COR-L47 (cell line): ENCODE measurements at regions not wholly inside any gene's neighbourhood (a gene's known extent, or its start where the extent isn't known, plus 50 kb on each side); places are given as distances from the start of the nearest gene placed in this dataset.

Experiments
- DNase-seq: peaks from one replicate; lab custom pipeline; 2025; lab: John Stamatoyannopoulos, UW

DNA sequence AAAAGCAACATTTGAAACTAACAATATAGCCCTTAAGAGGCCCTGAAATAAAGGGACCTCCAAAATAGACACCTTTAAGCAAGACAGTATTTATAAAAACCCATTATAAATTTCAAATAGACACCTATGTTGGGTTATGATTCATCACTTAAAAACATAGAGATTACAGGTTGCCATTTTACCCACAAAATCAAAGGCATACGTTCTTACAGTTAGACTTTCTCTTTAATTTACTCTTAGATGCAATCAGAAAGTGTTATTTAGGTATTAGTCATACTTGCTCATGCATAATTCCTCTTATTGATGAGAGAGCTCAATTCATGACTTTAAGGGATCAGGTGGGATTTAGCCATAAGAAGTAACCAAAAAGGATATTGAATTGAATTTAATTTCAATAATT lies 51.5 kb upstream of the TMEM200A start:
- no peak for DNase-seq

DNA sequence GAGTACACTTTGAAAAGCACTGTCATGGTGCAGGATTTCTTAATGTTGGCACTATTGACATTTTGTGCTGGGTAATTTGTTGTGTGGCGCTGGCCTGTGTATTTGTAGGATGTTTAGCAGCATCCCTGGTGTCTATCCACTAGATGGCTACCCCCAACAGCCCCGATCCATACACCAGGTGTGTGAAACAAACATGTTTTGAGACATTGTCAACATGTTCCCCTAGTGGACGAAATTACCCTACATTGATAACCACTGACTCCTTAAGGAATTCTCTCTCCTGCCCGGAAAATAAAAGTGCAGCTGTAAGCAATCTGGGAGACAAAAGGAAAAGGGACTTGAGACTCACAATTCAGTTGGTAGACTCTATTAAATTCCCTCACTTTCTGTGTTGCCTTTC lies 52.6 kb upstream of the TMEM200A start:
- DNase-seq = no peak

DNA sequence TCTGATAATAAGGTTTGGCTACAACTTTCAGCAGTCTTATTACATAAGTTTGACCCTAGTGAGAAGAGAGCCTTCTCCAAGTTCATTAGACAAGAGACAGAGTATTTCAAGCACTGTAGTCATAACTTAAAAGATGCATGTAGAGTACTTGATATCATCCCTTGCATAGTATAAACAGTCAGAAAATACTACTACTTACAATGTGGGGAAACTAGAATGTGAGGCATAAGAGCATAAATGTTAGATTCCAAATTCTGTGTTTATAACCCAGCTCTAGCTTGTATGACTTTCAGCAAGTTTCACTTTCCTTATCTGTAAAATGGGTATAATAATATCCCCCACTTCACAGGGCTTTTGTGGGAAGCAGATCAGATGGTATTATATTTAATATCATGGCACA lies 56.8 kb upstream of the TMEM200A start:
- DNase-seq = no peak

DNA sequence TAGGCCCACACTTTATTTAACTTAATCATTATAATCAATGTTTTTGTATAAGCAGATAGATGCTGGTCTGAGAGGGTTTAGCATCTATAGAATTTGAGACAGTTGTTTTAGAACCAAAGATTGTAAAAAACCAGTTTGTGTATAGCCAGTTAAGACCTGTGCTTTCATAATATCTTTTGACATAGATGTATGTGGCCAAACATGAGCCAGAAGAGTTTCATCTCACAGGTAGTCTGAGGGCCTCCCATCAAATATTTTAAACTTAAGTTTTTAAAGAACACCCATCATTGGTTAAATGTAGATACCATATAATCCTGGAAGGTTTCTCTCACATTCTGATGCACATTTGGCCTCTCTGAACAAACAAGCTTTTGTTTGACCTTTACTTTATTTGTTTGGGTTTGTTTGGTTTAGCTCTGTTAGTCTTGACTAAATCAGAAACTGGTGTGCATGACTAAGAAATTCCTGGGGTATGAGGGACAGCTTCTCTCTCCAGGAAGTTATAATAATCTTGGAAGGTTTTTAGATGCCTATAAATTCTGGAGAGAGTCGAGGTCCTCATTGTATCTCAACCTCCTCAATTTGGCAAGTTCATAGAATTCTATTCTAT lies 58.0 kb upstream of the TMEM200A start:
- no peak for DNase-seq

DNA sequence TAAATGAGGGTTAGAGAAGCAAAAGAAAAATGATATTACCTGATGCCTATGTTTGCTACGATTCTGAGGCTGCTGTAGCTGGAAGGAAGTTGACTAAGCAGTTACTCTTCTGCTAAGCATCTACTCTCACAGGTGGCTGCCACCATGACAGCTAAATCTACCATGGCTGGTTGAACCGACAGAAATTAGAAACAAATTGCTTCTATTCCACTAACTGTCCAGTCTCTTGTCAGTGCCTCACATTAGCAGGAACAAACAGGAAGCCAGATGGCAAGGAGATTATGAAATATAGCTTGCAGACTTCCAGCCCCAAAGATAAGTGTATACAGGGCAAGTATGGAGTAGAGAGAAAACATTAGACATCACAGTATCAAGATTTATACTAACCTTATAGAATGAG lies 59.4 kb upstream of the TMEM200A start:
- no peak for DNase-seq

DNA sequence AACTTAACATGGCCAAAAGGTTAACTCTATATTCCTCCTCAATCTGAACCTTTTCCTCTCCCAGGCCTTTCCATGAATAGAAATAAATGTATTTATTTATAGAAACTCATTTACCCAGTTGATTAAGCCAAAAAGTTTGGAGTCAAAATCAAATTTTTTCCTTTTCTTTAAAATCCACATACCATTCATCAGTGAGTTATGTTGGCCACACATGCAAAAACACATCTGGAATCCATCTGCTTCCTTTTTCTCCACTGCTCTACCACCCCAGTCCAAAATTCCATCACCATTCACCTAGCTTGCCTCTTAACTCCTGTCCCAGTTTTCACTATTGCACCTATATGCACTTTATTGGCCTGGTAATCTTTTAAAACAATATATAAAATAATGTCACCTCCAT lies 62.4 kb upstream of the TMEM200A start:
- DNase-seq = no peak

DNA sequence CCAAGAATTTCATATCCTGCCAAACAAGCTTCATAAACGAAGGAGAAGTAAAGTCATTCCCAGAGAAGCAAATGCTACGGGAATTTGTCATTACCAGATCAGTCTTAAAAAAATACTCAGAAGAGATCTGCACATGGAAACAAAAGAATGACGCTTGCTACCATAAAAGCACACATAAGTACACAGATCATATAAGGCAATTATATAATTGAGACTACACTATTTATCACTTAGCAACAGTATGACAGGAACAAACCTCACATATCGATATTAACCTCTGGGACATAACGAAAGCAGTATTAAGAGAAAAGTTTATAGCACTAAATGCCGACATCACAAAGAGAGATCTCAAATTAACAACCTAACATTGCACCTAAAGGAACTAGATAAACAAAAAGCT lies 67.6 kb upstream of the TMEM200A start:
- DNase-seq = no peak

DNA sequence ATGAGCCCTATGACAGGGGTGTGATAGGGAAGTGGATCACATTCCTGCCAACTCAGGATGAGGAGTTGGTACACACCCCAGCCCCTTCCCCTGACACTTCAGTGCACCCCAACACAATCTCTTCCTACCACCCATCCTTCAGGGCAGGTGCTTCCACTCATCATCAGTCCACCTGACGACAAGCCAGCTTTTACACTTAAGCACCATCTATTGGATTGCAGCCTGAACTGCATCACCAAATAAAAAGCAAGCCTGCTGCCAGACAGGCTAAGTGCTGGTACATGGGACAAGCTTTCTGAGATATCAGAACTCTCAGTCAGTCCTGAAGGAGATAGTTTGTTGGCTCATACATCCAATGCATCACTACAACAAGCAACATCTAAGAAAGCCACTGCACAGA lies 69.0 kb upstream of the TMEM200A start:
- no peak for DNase-seq

DNA sequence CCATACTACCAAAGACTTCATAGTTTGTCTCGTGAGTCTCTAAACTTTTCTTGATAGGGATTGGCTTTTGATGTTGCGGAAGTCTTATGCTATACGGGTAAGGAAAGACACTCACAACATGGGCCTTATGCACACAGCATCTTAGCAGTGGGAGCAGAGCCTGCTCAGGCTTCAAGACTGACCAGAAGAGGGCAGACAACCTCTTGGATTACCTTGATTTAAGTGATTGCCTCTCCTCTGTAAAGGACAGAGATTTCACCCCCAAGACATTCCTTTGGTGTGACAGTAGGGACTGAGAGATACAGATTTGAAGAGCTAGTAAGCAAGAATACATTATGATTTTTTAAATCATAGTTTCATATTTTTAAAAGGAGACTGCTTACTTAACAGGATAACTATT lies 71.0 kb upstream of the SAMD3 start:
- peak; percentile 10 for DNase-seq

DNA sequence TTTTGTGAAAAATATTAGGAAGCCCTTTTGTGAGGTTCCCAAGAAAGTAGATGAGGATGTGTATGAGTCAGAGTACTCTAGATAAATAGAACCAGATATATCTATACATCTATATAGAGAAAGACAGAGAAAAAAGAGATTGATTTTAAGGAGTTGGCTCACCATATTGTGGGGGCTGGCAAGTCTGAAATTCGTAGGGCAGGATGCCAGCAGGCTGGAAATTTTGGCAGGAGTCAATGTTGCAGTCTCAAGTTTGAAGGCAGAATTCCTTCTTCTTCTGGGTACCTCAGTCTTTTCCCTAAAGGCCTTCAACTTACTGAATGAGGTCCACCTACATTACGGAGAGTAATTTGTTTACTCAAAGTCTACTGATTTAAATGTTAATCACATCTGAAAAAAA lies 65.3 kb upstream of the SAMD3 start:
- DNase-seq = no peak

DNA sequence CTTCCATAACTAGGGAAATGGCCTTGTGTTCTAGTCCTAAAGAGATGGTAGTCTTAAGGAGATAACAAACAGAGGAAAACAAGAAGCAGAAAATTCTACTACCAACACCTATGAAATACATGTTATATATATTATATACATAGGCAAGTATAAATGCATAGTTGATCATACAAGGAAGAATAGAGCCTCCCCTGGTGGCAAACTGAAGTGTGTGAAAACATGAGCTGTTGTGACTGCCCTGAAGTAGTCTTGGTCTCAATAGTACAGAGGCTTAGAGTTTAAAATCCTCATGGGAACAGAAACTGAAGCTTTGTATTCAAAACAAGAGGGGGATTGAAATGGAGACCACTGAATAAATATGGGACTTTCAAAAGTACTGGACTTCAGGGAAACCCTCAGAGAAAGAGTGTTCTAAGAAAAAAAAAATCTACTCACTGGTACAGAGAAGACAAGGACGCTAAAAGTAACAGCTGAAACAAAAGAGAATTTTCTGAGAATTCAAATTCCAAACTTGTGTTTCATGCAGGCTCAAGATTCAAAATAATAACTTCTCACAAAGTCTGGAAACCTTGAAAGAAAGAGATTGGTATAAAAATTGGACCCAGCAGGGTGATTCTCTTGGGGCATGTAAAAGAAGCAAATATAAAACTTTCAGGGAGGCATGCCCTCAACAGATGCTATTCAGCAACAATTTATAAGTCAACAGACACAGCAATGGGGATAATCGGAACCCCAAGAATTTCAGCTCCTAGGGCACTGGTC lies 59.7 kb upstream of the SAMD3 start:
- no peak for DNase-seq

DNA sequence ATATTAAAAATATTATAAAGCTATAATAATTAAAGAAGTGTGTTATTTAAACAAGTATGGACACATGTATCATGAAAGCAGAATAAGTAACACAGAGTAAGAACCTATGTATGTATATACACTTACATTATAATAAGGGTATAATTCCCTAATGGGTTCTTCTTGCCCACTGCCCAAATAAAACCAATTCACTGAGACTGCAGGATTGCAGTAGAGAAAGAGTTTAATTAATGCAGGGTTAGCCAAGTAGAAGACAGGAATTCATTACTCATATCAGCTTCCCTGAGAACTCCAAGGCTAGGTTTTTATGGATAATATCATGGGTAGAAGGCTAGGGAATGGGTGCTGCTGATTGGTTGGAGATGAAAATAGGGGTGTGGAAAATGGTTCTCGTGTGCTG lies 53.8 kb upstream of the SAMD3 start:
- no peak for DNase-seq

DNA sequence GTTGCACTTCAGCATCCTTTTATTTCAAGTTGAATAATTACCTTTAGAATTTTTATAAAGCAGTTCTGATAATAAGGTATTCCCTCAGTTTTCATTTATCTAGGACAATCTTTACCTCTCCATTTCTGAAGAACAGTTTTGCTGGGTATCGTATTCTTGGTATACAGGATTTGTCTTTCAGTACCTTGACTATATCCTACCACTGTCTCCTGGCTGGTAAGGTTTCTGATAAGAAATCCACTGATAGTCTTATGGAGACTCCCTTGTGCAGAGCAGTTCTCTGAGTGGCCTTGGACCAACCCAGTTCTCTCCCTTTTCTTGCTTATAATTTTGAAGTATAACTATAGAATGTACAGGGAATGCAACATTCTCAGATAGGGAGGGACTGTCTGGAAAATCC lies 51.3 kb upstream of the SAMD3 start:
- DNase-seq = no peak
